SK-N-SH treated with all-trans-retinoic acid at 6 μM for 48 hours (cell line): ENCODE measurements at regions not wholly inside any gene's neighbourhood (a gene's known extent, or its start where the extent isn't known, plus 50 kb on each side); places are given as distances from the start of the nearest gene placed in this dataset.

Experiments used
- ATAC-seq: fragments of 200-7000 bp; cut with Tn5 transposase; 3 replicates; pipeline ENCODE4 v1.9.1; 2020; ENCODE audit warnings: mild to moderate bottlenecking, moderate library complexity
- BACH2 ChIP-seq: fragments of 250-450 bp; sonication (Bioruptor Pico); IDR thresholded peaks from 2 replicates; pipeline ENCODE4 v1.9.0; 2021; ENCODE audit warnings: mild to moderate bottlenecking, borderline replicate concordance
- CREB5 ChIP-seq: fragments of 250-450 bp; sonication (Bioruptor Pico); IDR thresholded peaks from 2 replicates; pipeline ENCODE4 v1.5.1; 2020; ENCODE audit warnings: low read depth, mild to moderate bottlenecking, moderate library complexity
- CSDC2 ChIP-seq: fragments of 250-450 bp; sonication (Bioruptor Pico); IDR thresholded peaks from 2 replicates; pipeline ENCODE4 v1.5.0; 2020; ENCODE audit warnings: mild to moderate bottlenecking, moderate library complexity
- CSRNP3 ChIP-seq: fragments of 250-450 bp; sonication (Bioruptor Pico); IDR thresholded peaks from 2 replicates; pipeline ENCODE4 v1.5.1; 2021; ENCODE audit warnings: mild to moderate bottlenecking, moderate library complexity
- ESRRG ChIP-seq: fragments of 250-450 bp; sonication (Bioruptor Pico); IDR thresholded peaks from 2 replicates; pipeline ENCODE4 v1.6.1; 2021; ENCODE audit warnings: mild to moderate bottlenecking
- GLIS3 ChIP-seq: fragments of 250-450 bp; sonication (Bioruptor Pico); IDR thresholded peaks from 2 replicates; pipeline ENCODE4 v1.5.0; 2020; ENCODE audit warnings: mild to moderate bottlenecking, moderate library complexity
- ISL1 ChIP-seq: fragments of 250-450 bp; sonication (Bioruptor Pico); IDR thresholded peaks from 2 replicates; pipeline ENCODE4 v2.1.2; 2022; ENCODE audit warnings: mild to moderate bottlenecking, moderate library complexity
- OSR1 ChIP-seq: fragments of 250-450 bp; sonication (Bioruptor Pico); IDR thresholded peaks from 2 replicates; pipeline ENCODE4 v1.8.0; 2022; ENCODE audit warnings: moderate library complexity, mild to moderate bottlenecking, inconsistent platforms
- PATZ1 ChIP-seq: fragments of 250-450 bp; sonication (Bioruptor Pico); IDR thresholded peaks from 2 replicates; pipeline ENCODE4 v1.8.0; 2020; ENCODE audit warnings: mild to moderate bottlenecking, moderate library complexity, borderline replicate concordance
- POU6F1 ChIP-seq: fragments of 250-450 bp; sonication (Bioruptor Pico); IDR thresholded peaks from 2 replicates; pipeline ENCODE4 v1.8.0; 2021; ENCODE audit warnings: low read depth, mild to moderate bottlenecking, moderate library complexity, borderline replicate concordance
- PPARA ChIP-seq: fragments of 250-450 bp; sonication (Bioruptor Pico); IDR thresholded peaks from 2 replicates; pipeline ENCODE4 v1.5.0; 2020; ENCODE audit warnings: mild to moderate bottlenecking, borderline replicate concordance
- RARB ChIP-seq: fragments of 250-450 bp; sonication (Bioruptor Pico); IDR thresholded peaks from 2 replicates; pipeline ENCODE4 v1.8.0; 2021; ENCODE audit warnings: mild to moderate bottlenecking, moderate library complexity
- TCF4 ChIP-seq: fragments of 250-450 bp; sonication (Bioruptor Pico); IDR thresholded peaks from 2 replicates; pipeline ENCODE4 v1.8.0; 2021; ENCODE audit warnings: mild to moderate bottlenecking, moderate library complexity, borderline replicate concordance
- TOX ChIP-seq: fragments of 250-450 bp; sonication (Bioruptor Pico); IDR thresholded peaks from 2 replicates; pipeline ENCODE4 v1.8.0; 2021; ENCODE audit warnings: mild to moderate bottlenecking, moderate library complexity, borderline replicate concordance
- TSHZ2 ChIP-seq: fragments of 250-450 bp; sonication (Bioruptor Pico); IDR thresholded peaks from 2 replicates; pipeline ENCODE4 v1.5.0; 2020; ENCODE audit warnings: mild to moderate bottlenecking, moderate library complexity
- ZC3H10 ChIP-seq: fragments of 250-450 bp; sonication (Bioruptor Pico); IDR thresholded peaks from 2 replicates; pipeline ENCODE4 v1.5.1; 2021; ENCODE audit warnings: mild to moderate bottlenecking, moderate library complexity
- ZFP3 ChIP-seq: fragments of 250-450 bp; sonication (Bioruptor Pico); IDR thresholded peaks from 2 replicates; pipeline ENCODE4 v1.5.0; 2020; ENCODE audit warnings: mild to moderate bottlenecking, moderate library complexity
- ZFP30 ChIP-seq: fragments of 450-650 bp; formaldehyde crosslinking; IDR thresholded peaks from 2 replicates; pipeline ENCODE4 v1.5.0; 2022; ENCODE audit warnings: mild to moderate bottlenecking, moderate library complexity
- ZNF565 ChIP-seq: fragments of 450-650 bp; formaldehyde crosslinking; conservative IDR thresholded peaks from 2 replicates; pipeline ENCODE4 v1.5.0; 2020; ENCODE audit warnings: low read depth, mild to moderate bottlenecking, moderate library complexity
- ZNF70 ChIP-seq: fragments of 450-650 bp; formaldehyde crosslinking; IDR thresholded peaks from 2 replicates; pipeline ENCODE4 v1.5.0; 2020; ENCODE audit warnings: mild to moderate bottlenecking, moderate library complexity

- TF ChIP-seq TSHZ2 (CRISPR knock-in tag) (no peak), ZNF70 (CRISPR knock-in tag) (no peak), GLIS3 (no peak), ISL1 (CRISPR knock-in tag) (no peak), POU6F1 (CRISPR knock-in tag) (no peak), RARB (CRISPR knock-in tag) (no peak), PPARA (no peak), ZC3H10 (CRISPR knock-in tag) (no peak), PATZ1 (CRISPR knock-in tag) (no peak), ZNF565 (no peak), CREB5 (CRISPR knock-in tag) (no peak), CSDC2 (CRISPR knock-in tag) (no peak), TCF4 (no peak), OSR1 (CRISPR knock-in tag) (no peak), CSRNP3 (CRISPR knock-in tag) (no peak), TOX (CRISPR knock-in tag) (no peak), ESRRG (CRISPR knock-in tag) (no peak), BACH2 (CRISPR knock-in tag) (no peak)
- no peak for ATAC-seq
Observed at GRCh38 chr7:33742521-33742920, 162.8 kb upstream of the BMPER start.

GRCh38 chr7:33742999-33743587, 162.2 kb upstream of the BMPER start:
- peak; percentile 44 for ATAC-seq
- TF ChIP-seq TSHZ2 (CRISPR knock-in tag): no peak

- TF ChIP-seq ESRRG (CRISPR knock-in tag): no peak
- TF ChIP-seq ZC3H10 (CRISPR knock-in tag): no peak
- no peak for TF ChIP-seq ZFP30 (CRISPR knock-in tag)
- TF ChIP-seq CREB5 (CRISPR knock-in tag): no peak
- no peak for TF ChIP-seq TOX (CRISPR knock-in tag)
- TF ChIP-seq OSR1 (CRISPR knock-in tag): no peak
- no peak for TF ChIP-seq BACH2 (CRISPR knock-in tag)
- TF ChIP-seq ZFP3 (CRISPR knock-in tag): no peak
- ATAC-seq: peak; percentile 64
Observed at GRCh38 chr7:33743594-33743993, 161.7 kb upstream of the BMPER start.
